ENCODE measurements at regions not wholly inside any gene's neighbourhood (a gene's known extent, or its start where the extent isn't known, plus 50 kb on each side); places are given as distances from the start of the nearest gene placed in this dataset.
A peak's percentile ranks its signal among the peaks of the same experiment; 100 is the strongest.

DNA sequence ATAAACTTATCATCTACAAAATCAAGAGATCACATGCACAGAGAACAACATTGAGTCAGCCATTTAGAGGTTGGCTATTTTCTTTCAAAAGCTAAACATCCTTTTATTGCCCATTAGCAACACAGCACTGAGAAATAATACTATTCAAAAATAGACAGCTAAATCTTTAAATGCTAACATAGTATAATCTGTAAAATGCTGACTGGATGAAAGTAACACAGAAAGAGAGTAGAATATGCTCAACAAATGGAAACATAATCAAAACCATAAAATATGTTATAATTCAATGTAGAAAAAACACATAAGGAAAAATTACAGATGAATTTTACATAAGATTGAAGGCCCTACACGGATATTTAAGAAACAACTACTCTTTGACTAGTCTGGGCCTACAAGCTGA, 56.5 kb upstream of the COL3A1 start:
- no peaks in the 10 kb centered on the region for H3K4me1 Mint-ChIP-seq
- DNase-seq: no peak
- no peak overlapping the region for H3K4me3 ChIP-seq (ENCODE audit: low read length in 2 of 2)
- H3K27me3 ChIP-seq (ENCODE audit: insufficient read depth, low read length): no peaks in the 10 kb centered on the region
- H3K9me3 ChIP-seq (ENCODE audit: control insufficient read depth in 1 of 2, low read length in 2 of 2): no peaks in the 10 kb centered on the region
- no peaks in the 10 kb centered on the region for H3K36me3 Mint-ChIP-seq
- peaks cover 0 to 3% (median 0%) of the 10 kb centered on the region in 8 donors for H3K9me3 Mint-ChIP-seq
- H3K27ac Mint-ChIP-seq: no peak overlapping the region
- H3K4me3 Mint-ChIP-seq: no peak overlapping the region
- ChIA-PET POLR2A (ENCODE audit: partially characterized antibody) (no interaction called here), CTCF (ENCODE audit: partially characterized antibody) (no interaction called here)
- H3K27ac ChIP-seq (ENCODE audit: low read depth, low read length): no peak overlapping the region
- no peaks in the 10 kb centered on the region for H3K4me1 ChIP-seq (ENCODE audit: insufficient read depth, low read length)
- intact Hi-C loops (cut with micrococcal nuclease): no loop called here
- no peaks in the 10 kb centered on the region for H3K36me3 ChIP-seq (ENCODE audit: insufficient read depth, low read length)
- no peaks in the 10 kb centered on the region for H3K27me3 Mint-ChIP-seq

DNA sequence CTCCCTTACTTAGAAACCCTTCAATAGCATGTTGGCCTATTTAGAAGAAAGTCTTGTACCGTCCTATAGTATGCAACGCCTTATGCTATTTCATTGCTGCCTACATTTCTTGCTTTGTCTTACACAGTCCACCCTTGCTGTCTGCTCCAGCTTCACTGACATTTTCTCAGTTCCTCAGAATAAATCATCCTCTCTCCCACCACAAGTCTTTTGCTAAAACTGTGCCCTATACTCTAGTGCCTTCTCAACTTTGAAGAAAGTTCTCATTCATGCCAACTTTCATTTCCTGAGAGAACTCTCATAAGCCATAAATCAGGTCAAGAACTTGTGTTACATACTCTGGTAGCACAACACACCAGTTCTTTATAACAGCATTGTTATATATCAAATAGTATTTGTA, 54.3 kb upstream of the COL3A1 start:
- H3K9me3 ChIP-seq (ENCODE audit: control insufficient read depth in 1 of 2, low read length in 2 of 2): no peaks in the 10 kb centered on the region
- H3K27ac ChIP-seq (ENCODE audit: low read depth, low read length): no peak overlapping the region
- intact Hi-C loops (cut with micrococcal nuclease): no loop called here
- ChIA-PET CTCF (ENCODE audit: partially characterized antibody) (no interaction called here), POLR2A (ENCODE audit: partially characterized antibody) (no interaction called here)
- Mint-ChIP-seq H3K27ac (peak overlapping the region in 1 of 7 donors; percentile 7), H3K27me3 (no peaks in the 10 kb centered on the region), H3K9me3 (peaks cover 0 to 6% (median 0%) of the 10 kb centered on the region in 8 donors), H3K4me1 (no peaks in the 10 kb centered on the region), H3K36me3 (no peaks in the 10 kb centered on the region), H3K4me3 (no peak overlapping the region)
- no peak overlapping the region for H3K4me3 ChIP-seq (ENCODE audit: low read length in 2 of 2)
- no peaks in the 10 kb centered on the region for H3K4me1 ChIP-seq (ENCODE audit: insufficient read depth, low read length)
- no peak for DNase-seq
- no peaks in the 10 kb centered on the region for H3K36me3 ChIP-seq (ENCODE audit: insufficient read depth, low read length)
- H3K27me3 ChIP-seq (ENCODE audit: insufficient read depth, low read length): no peaks in the 10 kb centered on the region

DNA sequence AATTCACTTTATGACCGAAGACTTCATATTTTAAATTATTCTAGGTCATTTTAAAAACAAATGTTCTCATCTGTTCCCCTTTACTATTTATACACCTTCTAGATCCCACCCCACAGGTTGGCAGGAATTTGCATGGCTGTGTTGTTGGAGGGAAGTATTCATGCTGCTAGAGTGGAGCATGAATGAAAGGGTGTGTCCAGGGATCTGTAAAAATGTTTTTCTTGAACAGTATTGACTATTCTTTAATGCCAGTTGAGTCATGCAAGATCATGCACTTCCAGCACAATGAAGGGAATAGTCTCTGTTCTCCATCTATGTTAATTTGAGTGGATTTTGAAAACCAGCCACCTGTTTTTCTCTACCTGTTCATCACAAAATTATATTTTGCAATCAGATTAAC, 52.0 kb upstream of the COL3A1 start:
- H3K4me3 Mint-ChIP-seq: no peak overlapping the region
- intact Hi-C loops (cut with micrococcal nuclease): no loop called here
- peaks cover 0 to 8% (median 2%) of the 10 kb centered on the region in 8 donors for H3K9me3 Mint-ChIP-seq
- CTCF ChIA-PET (ENCODE audit: partially characterized antibody): no interaction called here
- DNase-seq: no peak
- no peak overlapping the region for H3K27ac Mint-ChIP-seq
- no peaks in the 10 kb centered on the region for H3K4me1 Mint-ChIP-seq
- no peak overlapping the region for H3K4me3 ChIP-seq (ENCODE audit: low read length in 2 of 2)
- no peaks in the 10 kb centered on the region for H3K27me3 Mint-ChIP-seq
- H3K36me3 ChIP-seq (ENCODE audit: insufficient read depth, low read length): no peaks in the 10 kb centered on the region
- H3K27ac ChIP-seq (ENCODE audit: low read depth, low read length): no peak overlapping the region
- no peaks in the 10 kb centered on the region for H3K36me3 Mint-ChIP-seq
- POLR2A ChIA-PET (ENCODE audit: partially characterized antibody): no interaction called here
- H3K27me3 ChIP-seq (ENCODE audit: insufficient read depth, low read length): no peaks in the 10 kb centered on the region
- H3K4me1 ChIP-seq (ENCODE audit: insufficient read depth, low read length): no peaks in the 10 kb centered on the region
- H3K9me3 ChIP-seq (ENCODE audit: control insufficient read depth in 1 of 2, low read length in 2 of 2): no peaks in the 10 kb centered on the region
